ENCODE measurements at regions not wholly inside any gene's neighbourhood (a gene's known extent, or its start where the extent isn't known, plus 50 kb on each side); places are given as distances from the start of the nearest gene placed in this dataset.

- no peak overlapping the region for H3K4me3 Mint-ChIP-seq
- no peak for ATAC-seq (ENCODE audit: low read depth in 2 of 2)
- H3K27ac Mint-ChIP-seq: no peak overlapping the region
- DNase-seq: no peak
- no peaks in the 10 kb centered on the region for H3K36me3 Mint-ChIP-seq
- H3K9me3 Mint-ChIP-seq: peaks cover 0 to 19% (median 10%) of the 10 kb centered on the region in 7 donors
- no peaks in the 10 kb centered on the region for H3K4me1 Mint-ChIP-seq
- no peaks in the 10 kb centered on the region for H3K27me3 Mint-ChIP-seq
Measured at GRCh38 chr11:92675810-92676209, 293.6 kb upstream of the MTNR1B start.

- DNase-seq (no peak), ATAC-seq (ENCODE audit: low read depth in 2 of 2) (no peak)
- H3K4me1 Mint-ChIP-seq: no peaks in the 10 kb centered on the region
- H3K36me3 Mint-ChIP-seq: no peaks in the 10 kb centered on the region
- no peak overlapping the region for H3K27ac Mint-ChIP-seq
- H3K4me3 Mint-ChIP-seq: no peak overlapping the region
- no peaks in the 10 kb centered on the region for H3K27me3 Mint-ChIP-seq
- peaks cover 5 to 19% (median 10%) of the 10 kb centered on the region in 7 donors for H3K9me3 Mint-ChIP-seq
Measured at GRCh38 chr11:92678008-92678611, 291.3 kb upstream of the MTNR1B start.

- Mint-ChIP-seq H3K27me3 (no peaks in the 10 kb centered on the region), H3K4me3 (no peak overlapping the region), H3K9me3 (peaks cover 5 to 19% (median 10%) of the 10 kb centered on the region in 7 donors), H3K27ac (no peak overlapping the region), H3K4me1 (no peaks in the 10 kb centered on the region), H3K36me3 (no peaks in the 10 kb centered on the region)
- no peak for ATAC-seq (ENCODE audit: low read depth in 2 of 2)
- no peak for DNase-seq
Measured at GRCh38 chr11:92681586-92681985, 287.9 kb upstream of the MTNR1B start.

GRCh38 chr11:92682136-92682535 lies 287.3 kb upstream of the MTNR1B start:
- no peak overlapping the region for H3K27ac Mint-ChIP-seq
- H3K4me1 Mint-ChIP-seq: no peaks in the 10 kb centered on the region
- DNase-seq (no peak), ATAC-seq (ENCODE audit: low read depth in 2 of 2) (no peak)
- H3K36me3 Mint-ChIP-seq: no peaks in the 10 kb centered on the region
- H3K9me3 Mint-ChIP-seq: peaks cover 5 to 17% (median 10%) of the 10 kb centered on the region in 7 donors
- H3K27me3 Mint-ChIP-seq: no peaks in the 10 kb centered on the region
- H3K4me3 Mint-ChIP-seq: no peak overlapping the region

- peaks cover 4 to 11% (median 6%) of the 10 kb centered on the region in 7 donors for H3K9me3 Mint-ChIP-seq
- no peaks in the 10 kb centered on the region for H3K36me3 Mint-ChIP-seq
- DNase-seq (no peak), ATAC-seq (ENCODE audit: low read depth in 2 of 2) (no peak)
- H3K4me1 Mint-ChIP-seq: no peaks in the 10 kb centered on the region
- no peaks in the 10 kb centered on the region for H3K27me3 Mint-ChIP-seq
- no peak overlapping the region for H3K4me3 Mint-ChIP-seq
- H3K27ac Mint-ChIP-seq: no peak overlapping the region
Measured at GRCh38 chr11:92682952-92683351, 286.5 kb upstream of the MTNR1B start.

GRCh38 chr11:92685049-92685448 lies 284.4 kb upstream of the MTNR1B start:
- ATAC-seq (ENCODE audit: low read depth in 2 of 2) (no peak), DNase-seq (no peak)
- Mint-ChIP-seq H3K36me3 (no peaks in the 10 kb centered on the region), H3K27me3 (no peaks in the 10 kb centered on the region), H3K9me3 (peaks cover 0 to 9% (median 3%) of the 10 kb centered on the region in 7 donors), H3K27ac (no peak overlapping the region), H3K4me1 (no peaks in the 10 kb centered on the region), H3K4me3 (no peak overlapping the region)

GRCh38 chr11:92687724-92688123 lies 281.7 kb upstream of the MTNR1B start:
- no peaks in the 10 kb centered on the region for H3K4me1 Mint-ChIP-seq
- no peaks in the 10 kb centered on the region for H3K27me3 Mint-ChIP-seq
- no peak for DNase-seq
- H3K4me3 Mint-ChIP-seq: no peak overlapping the region
- H3K27ac Mint-ChIP-seq: no peak overlapping the region
- H3K9me3 Mint-ChIP-seq: peaks cover 0 to 4% (median 0%) of the 10 kb centered on the region in 7 donors
- H3K36me3 Mint-ChIP-seq: no peaks in the 10 kb centered on the region
- ATAC-seq (ENCODE audit: low read depth in 2 of 2): no peak

GRCh38 chr11:92688416-92688815 lies 281.0 kb upstream of the MTNR1B start:
- ATAC-seq (ENCODE audit: low read depth in 2 of 2): no peak
- DNase-seq: no peak
- Mint-ChIP-seq H3K27me3 (no peaks in the 10 kb centered on the region), H3K9me3 (peaks cover 0 to 4% (median 0%) of the 10 kb centered on the region in 7 donors), H3K4me1 (no peaks in the 10 kb centered on the region), H3K36me3 (no peaks in the 10 kb centered on the region), H3K4me3 (no peak overlapping the region), H3K27ac (no peak overlapping the region)

- no peak overlapping the region for H3K4me3 Mint-ChIP-seq
- DNase-seq (no peak), ATAC-seq (ENCODE audit: low read depth in 2 of 2) (no peak)
- peaks cover 0 to 4% (median 0%) of the 10 kb centered on the region in 7 donors for H3K9me3 Mint-ChIP-seq
- H3K4me1 Mint-ChIP-seq: no peaks in the 10 kb centered on the region
- H3K27ac Mint-ChIP-seq: no peak overlapping the region
- H3K36me3 Mint-ChIP-seq: no peaks in the 10 kb centered on the region
- H3K27me3 Mint-ChIP-seq: no peaks in the 10 kb centered on the region
Measured at GRCh38 chr11:92692826-92693546, 276.5 kb upstream of the MTNR1B start.

GRCh38 chr11:92696076-92696475 lies 273.4 kb upstream of the MTNR1B start:
- no peak for ATAC-seq (ENCODE audit: low read depth in 2 of 2)
- H3K36me3 Mint-ChIP-seq: no peaks in the 10 kb centered on the region
- H3K4me1 Mint-ChIP-seq: no peaks in the 10 kb centered on the region
- DNase-seq: no peak
- no peaks in the 10 kb centered on the region for H3K9me3 Mint-ChIP-seq
- H3K4me3 Mint-ChIP-seq: no peak overlapping the region
- H3K27ac Mint-ChIP-seq: no peak overlapping the region
- H3K27me3 Mint-ChIP-seq: no peaks in the 10 kb centered on the region

- no peaks in the 10 kb centered on the region for H3K27me3 Mint-ChIP-seq
- ATAC-seq (ENCODE audit: low read depth in 2 of 2) (no peak), DNase-seq (no peak)
- no peaks in the 10 kb centered on the region for H3K9me3 Mint-ChIP-seq
- no peak overlapping the region for H3K27ac Mint-ChIP-seq
- no peaks in the 10 kb centered on the region for H3K4me1 Mint-ChIP-seq
- H3K36me3 Mint-ChIP-seq: no peaks in the 10 kb centered on the region
- H3K4me3 Mint-ChIP-seq: no peak overlapping the region
Measured at GRCh38 chr11:92697461-92698312, 271.8 kb upstream of the MTNR1B start.

- no peak overlapping the region for H3K4me3 Mint-ChIP-seq
- no peaks in the 10 kb centered on the region for H3K36me3 Mint-ChIP-seq
- H3K9me3 Mint-ChIP-seq: no peaks in the 10 kb centered on the region
- H3K27me3 Mint-ChIP-seq: no peaks in the 10 kb centered on the region
- H3K27ac Mint-ChIP-seq: no peak overlapping the region
- DNase-seq (no peak), ATAC-seq (ENCODE audit: low read depth in 2 of 2) (no peak)
- H3K4me1 Mint-ChIP-seq: no peaks in the 10 kb centered on the region
Measured at GRCh38 chr11:92698742-92699141, 270.7 kb upstream of the MTNR1B start.

GRCh38 chr11:92702037-92702804 lies 267.2 kb upstream of the MTNR1B start:
- Mint-ChIP-seq H3K36me3 (no peaks in the 10 kb centered on the region), H3K4me3 (no peak overlapping the region), H3K9me3 (peaks cover 0 to 11% (median 3%) of the 10 kb centered on the region in 7 donors)

More at GRCh38 chr11:92702037-92702804, 267.2 kb upstream of the MTNR1B start:
- H3K4me1 Mint-ChIP-seq: no peaks in the 10 kb centered on the region
- H3K27ac Mint-ChIP-seq: no peak overlapping the region
- ATAC-seq (ENCODE audit: low read depth in 2 of 2) (no peak), DNase-seq (no peak)
- no peaks in the 10 kb centered on the region for H3K27me3 Mint-ChIP-seq

Measured in naive B cell (primary cell).